CD4-positive, CD25-positive, alpha-beta regulatory T cell (primary cell): ENCODE measurements at regions not wholly inside any gene's neighbourhood (a gene's known extent, or its start where the extent isn't known, plus 50 kb on each side); places are given as distances from the start of the nearest gene placed in this dataset.

Source experiments
- ATAC-seq, 2 donors: fragments of 150-1000 bp; cut with Tn5 transposase; one replicate each; pipeline ENCODE4 v1.10.0; 2021; ENCODE audit warnings: low read depth in 2 of 2, moderate number of reproducible peaks in 2 of 2, moderate library complexity in 1 of 2
- DNase-seq, 3 donors: peaks; one replicate each; pipeline versions ENCODE4 v3.0.0 to v3.0.0-alpha.2; 2012 to 2022; ENCODE audit warnings: mixed read lengths in 1 of 3
- H3K27ac ChIP-seq: one replicate; pipeline ENCODE4 v1.7.0; 2013; ENCODE audit warnings: mild to moderate bottlenecking, low read length; ENCODE audit not compliant: insufficient read depth, poor library complexity, severe bottlenecking
- H3K27me3 ChIP-seq: one replicate; pipeline ENCODE4 v1.7.0; 2013; ENCODE audit warnings: low read length; ENCODE audit not compliant: control insufficient read depth, insufficient read depth
- H3K36me3 ChIP-seq: one replicate; pipeline ENCODE4 v1.7.0; 2013; ENCODE audit warnings: mild to moderate bottlenecking, low read length, moderate library complexity; ENCODE audit not compliant: control insufficient read depth, insufficient read depth
- H3K4me1 ChIP-seq: 2 replicates; pipeline ENCODE4 v1.7.0; 2013; ENCODE audit warnings: mild to moderate bottlenecking, low read length; ENCODE audit not compliant: insufficient read depth, control insufficient read depth, poor library complexity, severe bottlenecking
- H3K4me3 ChIP-seq: one replicate; pipeline ENCODE4 v1.7.0; 2013; ENCODE audit warnings: low read depth, mild to moderate bottlenecking, low read length, moderate library complexity
- H3K9me3 ChIP-seq, 2 experiments: 1 replicate in 1 of 2; 2 replicates in 1 of 2; pipeline ENCODE4 v1.7.0; 2013; ENCODE audit warnings: low read length in 2 of 2, mild to moderate bottlenecking in 1 of 2, moderate library complexity in 1 of 2; ENCODE audit not compliant: control insufficient read depth in 2 of 2
- H3K27ac Mint-ChIP-seq, 3 donors: one replicate each; pipeline ENCODE4 v1.8.0; 2020 to 2022; ENCODE audit warnings: mild to moderate bottlenecking in 3 of 3, mixed read lengths in 3 of 3, moderate library complexity in 2 of 3
- H3K27me3 Mint-ChIP-seq: one replicate; pipeline ENCODE4 v1.8.0; 2022; ENCODE audit warnings: mild to moderate bottlenecking, mixed read lengths
- H3K36me3 Mint-ChIP-seq: one replicate; pipeline ENCODE4 v1.8.0; 2020; ENCODE audit warnings: mixed read lengths
- H3K4me1 Mint-ChIP-seq, 4 donors: one replicate each; pipeline ENCODE4 v1.8.0; 2020 to 2022; ENCODE audit warnings: mixed read lengths in 4 of 4, mild to moderate bottlenecking in 1 of 4
- H3K4me3 Mint-ChIP-seq, 4 donors: one replicate each; pipeline ENCODE4 v1.8.0; 2020 to 2022; ENCODE audit warnings: mild to moderate bottlenecking in 4 of 4, mixed read lengths in 4 of 4, moderate library complexity in 3 of 4
- H3K9me3 Mint-ChIP-seq, 7 donors: one replicate each; pipeline ENCODE4 v1.8.0; 2020 to 2022; ENCODE audit warnings: mixed read lengths in 7 of 7, mild to moderate bottlenecking in 3 of 7, moderate library complexity in 2 of 7

DNA sequence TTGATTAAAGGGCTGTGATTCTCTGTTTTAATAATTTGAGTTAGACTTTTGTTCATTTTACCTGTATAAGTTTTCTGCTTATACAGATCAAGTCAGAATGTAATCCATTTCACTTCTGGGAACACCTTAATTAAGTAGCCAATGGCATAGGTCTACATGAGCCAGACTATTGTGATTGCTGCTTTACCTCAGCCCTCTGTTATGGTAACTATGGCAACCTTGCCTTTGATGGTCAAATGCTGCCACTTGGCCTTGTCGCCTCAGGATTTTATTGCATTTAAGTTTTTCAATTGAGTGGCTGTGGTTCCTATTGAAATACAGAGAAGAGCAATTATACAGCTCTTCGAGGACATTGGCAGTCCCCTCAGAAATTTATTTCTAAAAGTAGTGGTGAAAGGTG, 64.3 kb upstream of the TMEM106B start:
- Histone ChIP-seq H3K27ac (no peak overlapping the region), H3K9me3 (no peaks in the 10 kb centered on the region), H3K4me1 (no peaks in the 10 kb centered on the region), H3K4me3 (no peak overlapping the region), H3K27me3 (no peaks in the 10 kb centered on the region), H3K36me3 (no peaks in the 10 kb centered on the region)
- ATAC-seq (no peak), DNase-seq (no peak)
- Mint-ChIP-seq H3K27me3 (no peaks in the 10 kb centered on the region), H3K4me3 (no peak overlapping the region), H3K9me3 (peaks cover 0 to 6% (median 0%) of the 10 kb centered on the region in 7 donors), H3K4me1 (no peaks in the 10 kb centered on the region), H3K27ac (no peak overlapping the region), H3K36me3 (no peaks in the 10 kb centered on the region)

DNA sequence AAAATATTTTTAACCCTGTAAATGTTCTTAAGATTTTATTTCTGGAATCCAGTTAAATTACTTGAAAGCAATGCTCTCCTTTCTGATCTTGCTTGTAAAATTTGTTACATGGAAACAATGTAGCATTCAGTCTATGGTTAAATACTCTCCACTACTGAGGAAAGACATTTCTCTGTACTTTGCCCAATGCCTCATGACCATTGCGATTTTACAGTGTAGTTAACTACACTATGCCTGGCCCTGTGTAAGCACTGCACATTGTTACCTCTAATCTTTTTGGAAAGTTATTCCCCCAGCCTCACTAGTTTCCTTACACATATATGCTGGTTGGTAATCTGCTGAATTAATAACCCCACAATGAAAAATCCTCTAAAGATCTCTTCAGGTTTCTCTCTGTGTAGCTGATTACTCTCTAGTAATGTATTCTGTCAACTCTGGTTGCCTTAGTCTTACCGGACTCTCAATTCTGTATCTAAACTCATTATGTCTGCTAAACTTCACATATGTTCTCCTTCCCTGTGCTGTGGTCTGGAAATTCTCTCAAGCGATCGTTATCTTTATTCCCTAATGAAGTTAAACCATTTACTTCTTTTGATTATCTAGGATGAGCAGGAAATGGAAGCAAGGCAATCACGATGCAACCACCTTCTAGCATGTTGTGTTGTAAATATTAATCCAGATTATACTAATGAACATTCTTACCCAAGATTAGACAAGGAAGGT, 58.7 kb upstream of the TMEM106B start:
- H3K36me3 Mint-ChIP-seq, result no peaks in the 10 kb centered on the region
- no peak overlapping the region for H3K4me3 Mint-ChIP-seq
- no peak overlapping the region for H3K4me3 ChIP-seq
- H3K9me3 Mint-ChIP-seq, result peaks cover 0 to 1% (median 0%) of the 10 kb centered on the region in 7 donors
- no peak for DNase-seq
- H3K27ac ChIP-seq, result no peak overlapping the region
- H3K9me3 ChIP-seq, result no peaks in the 10 kb centered on the region
- H3K27ac Mint-ChIP-seq, result no peak overlapping the region
- H3K36me3 ChIP-seq, result no peaks in the 10 kb centered on the region
- H3K4me1 ChIP-seq, result no peaks in the 10 kb centered on the region
- ATAC-seq, result no peak
- no peaks in the 10 kb centered on the region for H3K4me1 Mint-ChIP-seq
- peaks cover 4% of the 10 kb centered on the region for H3K27me3 Mint-ChIP-seq
- H3K27me3 ChIP-seq, result no peaks in the 10 kb centered on the region

- Histone ChIP-seq H3K27ac (no peak overlapping the region), H3K4me3 (no peak overlapping the region), H3K4me1 (no peaks in the 10 kb centered on the region), H3K36me3 (no peaks in the 10 kb centered on the region), H3K27me3 (no peaks in the 10 kb centered on the region), H3K9me3 (no peaks in the 10 kb centered on the region)
- DNase-seq (no peak), ATAC-seq (no peak)
- Mint-ChIP-seq H3K4me3 (no peak overlapping the region), H3K9me3 (peaks cover 0 to 1% (median 0%) of the 10 kb centered on the region in 7 donors), H3K27me3 (peaks cover 4% of the 10 kb centered on the region), H3K36me3 (no peaks in the 10 kb centered on the region), H3K4me1 (no peaks in the 10 kb centered on the region), H3K27ac (no peak overlapping the region)
Measured at GRCh38 chr7:12154119-12154518, 57.0 kb upstream of the TMEM106B start.

- Histone ChIP-seq H3K36me3 (no peaks in the 10 kb centered on the region), H3K27me3 (no peaks in the 10 kb centered on the region), H3K4me3 (no peak overlapping the region), H3K9me3 (no peaks in the 10 kb centered on the region), H3K27ac (no peak overlapping the region), H3K4me1 (no peaks in the 10 kb centered on the region)
- H3K27ac Mint-ChIP-seq, result no peak overlapping the region
- H3K9me3 Mint-ChIP-seq, result peaks cover 0 to 2% (median 0%) of the 10 kb centered on the region in 7 donors
- peaks cover 4% of the 10 kb centered on the region for H3K27me3 Mint-ChIP-seq
- DNase-seq (no peak), ATAC-seq (no peak)
- H3K4me1 Mint-ChIP-seq, result no peaks in the 10 kb centered on the region
- H3K4me3 Mint-ChIP-seq, result no peak overlapping the region
- H3K36me3 Mint-ChIP-seq, result no peaks in the 10 kb centered on the region
Measured at GRCh38 chr7:12157517-12157916, 53.6 kb upstream of the TMEM106B start.

- Mint-ChIP-seq H3K4me3 (no peak overlapping the region), H3K27me3 (no peaks in the 10 kb centered on the region), H3K27ac (no peak overlapping the region), H3K36me3 (no peaks in the 10 kb centered on the region), H3K9me3 (peaks cover 0 to 2% (median 0%) of the 10 kb centered on the region in 7 donors), H3K4me1 (no peaks in the 10 kb centered on the region)
- DNase-seq, result no peak
- Histone ChIP-seq H3K27ac (no peak overlapping the region), H3K9me3 (no peaks in the 10 kb centered on the region), H3K4me3 (no peak overlapping the region), H3K27me3 (no peaks in the 10 kb centered on the region), H3K36me3 (no peaks in the 10 kb centered on the region), H3K4me1 (no peaks in the 10 kb centered on the region)
- ATAC-seq, result no peak
Measured at GRCh38 chr7:12158334-12159060, 52.6 kb upstream of the TMEM106B start.

DNA sequence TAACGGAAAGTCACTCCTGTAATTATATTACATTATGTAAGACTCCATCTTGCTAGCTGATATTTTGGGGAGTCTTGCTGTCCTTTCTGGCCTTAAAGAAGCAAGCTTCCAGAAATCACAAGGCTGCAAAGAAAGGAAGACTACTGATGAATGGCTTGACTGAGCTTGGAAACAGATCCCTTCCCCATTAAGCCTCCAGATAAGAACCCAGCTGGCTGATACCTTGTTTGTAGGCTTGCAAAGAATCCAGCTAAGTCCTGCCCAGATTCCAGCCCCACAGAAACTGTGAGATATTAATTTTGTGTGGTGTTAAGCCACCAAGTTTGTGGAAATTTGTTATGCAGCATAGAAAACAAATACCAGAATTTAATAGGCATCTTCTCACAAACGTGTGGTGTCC, 49.9 kb upstream of the TMEM106B start:
- Histone ChIP-seq H3K36me3 (no peaks in the 10 kb centered on the region), H3K27me3 (no peaks in the 10 kb centered on the region), H3K4me3 (no peak overlapping the region), H3K9me3 (no peaks in the 10 kb centered on the region), H3K27ac (no peak overlapping the region), H3K4me1 (no peaks in the 10 kb centered on the region)
- Mint-ChIP-seq H3K4me1 (no peaks in the 10 kb centered on the region), H3K9me3 (peaks cover 0 to 2% (median 0%) of the 10 kb centered on the region in 7 donors), H3K4me3 (no peak overlapping the region), H3K27me3 (no peaks in the 10 kb centered on the region), H3K36me3 (no peaks in the 10 kb centered on the region), H3K27ac (no peak overlapping the region)
- no peak for DNase-seq
- no peak for ATAC-seq
